RPMI8226 (cell line): ENCODE measurements at regions not wholly inside any gene's neighbourhood (a gene's known extent, or its start where the extent isn't known, plus 50 kb on each side); places are given as distances from the start of the nearest gene placed in this dataset.
A peak's percentile ranks its signal among the peaks of the same experiment; 100 is the strongest.
"Not testable (repeated sequence)": the region's sequence is repeated elsewhere in the genome, so short reads cannot be mapped to it uniquely, and the experiment has no call there.

ENCODE experiments used
- DNase-seq: peaks from one replicate; pipeline ENCODE4 v3.0.0-alpha.2; 2015

- no peak for DNase-seq
Measured at GRCh38 chr2:120539937-120540718, 194.2 kb downstream of the INHBB start.

GRCh38 chr2:120540719-120541552 lies 194.7 kb upstream of the GLI2 start:
- no peak for DNase-seq

GRCh38 chr2:120541553-120541932 lies 194.1 kb upstream of the GLI2 start:
- no peak for DNase-seq

GRCh38 chr2:120541972-120542670 lies 193.5 kb upstream of the GLI2 start:
- DNase-seq, result no peak

- DNase-seq, result no peak
Measured at GRCh38 chr2:120542911-120543527, 192.6 kb upstream of the GLI2 start.

GRCh38 chr2:120543899-120544298 lies 191.8 kb upstream of the GLI2 start:
- no peak for DNase-seq

GRCh38 chr2:120544522-120544921 lies 191.1 kb upstream of the GLI2 start:
- DNase-seq, result no peak

- not testable (repeated sequence) for DNase-seq
Measured at GRCh38 chr2:120545007-120545406, 190.7 kb upstream of the GLI2 start.

GRCh38 chr2:120545521-120546047 lies 190.1 kb upstream of the GLI2 start:
- DNase-seq, result no peak

- DNase-seq, result no peak
Measured at GRCh38 chr2:120546048-120546864, 189.4 kb upstream of the GLI2 start.

GRCh38 chr2:120546865-120547390 lies 188.7 kb upstream of the GLI2 start:
- no peak for DNase-seq

GRCh38 chr2:120547662-120548061 lies 188.0 kb upstream of the GLI2 start:
- no peak for DNase-seq

- DNase-seq, result no peak
Measured at GRCh38 chr2:120548627-120549608, 186.8 kb upstream of the GLI2 start.

GRCh38 chr2:120549841-120550240 lies 185.8 kb upstream of the GLI2 start:
- DNase-seq, result no peak

- DNase-seq, result no peak
Measured at GRCh38 chr2:120550282-120550681, 185.4 kb upstream of the GLI2 start.

GRCh38 chr2:120550893-120551446 lies 184.7 kb upstream of the GLI2 start:
- DNase-seq, result no peak

GRCh38 chr2:120551522-120551921 lies 184.1 kb upstream of the GLI2 start:
- DNase-seq, result peak; percentile 74

- peak; percentile 70 for DNase-seq
Measured at GRCh38 chr2:120552079-120552478, 183.6 kb upstream of the GLI2 start.

GRCh38 chr2:120552800-120553481 lies 182.7 kb upstream of the GLI2 start:
- peak; percentile 92 for DNase-seq
